GM12878 (cell line): ENCODE measurements at regions not wholly inside any gene's neighbourhood (a gene's known extent, or its start where the extent isn't known, plus 50 kb on each side); places are given as distances from the start of the nearest gene placed in this dataset.

ENCODE experiments used
- CHD2 ChIP-seq: IDR thresholded peaks from 2 replicates; pipeline ENCODE4 v1.6.1; 2011; ENCODE audit warnings: low read depth, low read length, improper control_type of control experiment, borderline replicate concordance
- KLF5 ChIP-seq: fragments of 450-650 bp; IDR thresholded peaks from 2 replicates; pipeline ENCODE4 v1.6.1; 2014; ENCODE audit warnings: mild to moderate bottlenecking; ENCODE audit not compliant: partially characterized antibody
- LARP7 ChIP-seq: fragments of 450-650 bp; IDR thresholded peaks from 2 replicates; pipeline ENCODE4 v1.6.1; 2017; ENCODE audit warnings: mild to moderate bottlenecking
- MEF2A ChIP-seq: IDR thresholded peaks from 2 replicates; pipeline ENCODE4 v1.6.1; 2011; ENCODE audit warnings: low read depth, mild to moderate bottlenecking, low read length, moderate library complexity; ENCODE audit not compliant: insufficient read depth
- MXI1 ChIP-seq: fragments of 150-350 bp; IDR thresholded peaks from 2 replicates; pipeline ENCODE4 v1.6.1; 2011; ENCODE audit warnings: low read depth, mild to moderate bottlenecking, inconsistent platforms, low read length, improper control_type of control experiment
- PRDM15 ChIP-seq: fragments of 450-650 bp; formaldehyde crosslinking; IDR thresholded peaks from 2 replicates; pipeline ENCODE4 v1.4.0; 2020; ENCODE audit warnings: mild to moderate bottlenecking, moderate library complexity
- SIX5 ChIP-seq: IDR thresholded peaks from 2 replicates; pipeline ENCODE4 v1.6.1; 2011; ENCODE audit warnings: mild to moderate bottlenecking, low read depth, low read length, moderate library complexity; ENCODE audit not compliant: severe bottlenecking
- ZBTB11 ChIP-seq: fragments of 450-650 bp; formaldehyde crosslinking; IDR thresholded peaks from 2 replicates; pipeline ENCODE4 v1.5.0; 2022; ENCODE audit warnings: mild to moderate bottlenecking, missing genetic modification characterization

- TF ChIP-seq ZBTB11 (CRISPR knock-in tag) (no peak), MEF2A (no peak), LARP7 (no peak), KLF5 (no peak), MXI1 (no peak), SIX5 (no peak), CHD2 (no peak), PRDM15 (CRISPR knock-in tag) (no peak)
These were observed 867.8 kb upstream of the KLHL29 start (continued) for GRCh38 chr2:22517141-22517540.
